Testis (tissue), 2 donors: ENCODE measurements at regions not wholly inside any gene's neighbourhood (a gene's known extent, or its start where the extent isn't known, plus 50 kb on each side); places are given as distances from the start of the nearest gene placed in this dataset.

Experiments used
- DNase-seq: peaks from one replicate; pipeline ENCODE4 v3.0.0-alpha.2; 2019
- H3K27ac ChIP-seq, 2 donors: fragments of 200-600 bp; sonication (generic); one replicate each; pipeline ENCODE4 v1.5.1; 2019
- H3K27me3 ChIP-seq: fragments of 200-600 bp; sonication (generic); one replicate; pipeline ENCODE4 v1.5.1; 2019
- H3K36me3 ChIP-seq: fragments of 200-600 bp; sonication (generic); one replicate; pipeline ENCODE4 v1.5.1; 2017; ENCODE audit warnings: low read depth; ENCODE audit errors: missing control alignments
- H3K4me1 ChIP-seq: fragments of 200-600 bp; sonication (generic); one replicate; pipeline ENCODE4 v1.5.1; 2019
- H3K4me3 ChIP-seq, 2 donors: fragments of 200-600 bp; sonication (generic); one replicate each; pipeline ENCODE4 v1.5.1; 2017 to 2019
- H3K9me3 ChIP-seq: fragments of 200-600 bp; sonication (generic); one replicate; pipeline ENCODE4 v1.5.1; 2017
- POLR2A ChIP-seq: fragments of 450-650 bp; IDR thresholded peaks from one replicate; pipeline ENCODE4 v1.6.1; 2017; ENCODE audit warnings: antibody characterized with exemption, mild to moderate bottlenecking, moderate library complexity
- WGBS, 2 donors: methylation state at CpG; one replicate each; pipeline ENCODE4 v1.1.5; 2018; 5-methylcytosine and 5-hydroxymethylcytosine counted together
- intact Hi-C: fragments of 100-400 bp; cut with DNase I; formaldehyde crosslinking; loops from one replicate; pipeline ENCODE4 v1.15.1; 2023; ENCODE audit warnings: low total_unique reads
- TF ChIP-seq, protein P1 (sequence below), 3 experiments: fragments of 450-650 bp in 2 of 3; fragments of 200-600 bp in 1 of 3; sonication (generic) in 1 of 3; IDR thresholded peaks; one replicate each; pipeline ENCODE4 v1.5.1; 2016 to 2019; ENCODE audit warnings: antibody characterized with exemption in 3 of 3, mild to moderate bottlenecking in 2 of 3, moderate library complexity in 1 of 3

GRCh38 chr9:100661668-100662067 lies 83.8 kb downstream of the CAVIN4 start:
- Histone ChIP-seq H3K4me3 (no peak overlapping the region), H3K27ac (no peak overlapping the region), H3K27me3 (no peaks in the 10 kb centered on the region), H3K36me3 (no peaks in the 10 kb centered on the region), H3K4me1 (no peaks in the 10 kb centered on the region), H3K9me3 (no peaks in the 10 kb centered on the region)
- TF ChIP-seq, protein P1, sequence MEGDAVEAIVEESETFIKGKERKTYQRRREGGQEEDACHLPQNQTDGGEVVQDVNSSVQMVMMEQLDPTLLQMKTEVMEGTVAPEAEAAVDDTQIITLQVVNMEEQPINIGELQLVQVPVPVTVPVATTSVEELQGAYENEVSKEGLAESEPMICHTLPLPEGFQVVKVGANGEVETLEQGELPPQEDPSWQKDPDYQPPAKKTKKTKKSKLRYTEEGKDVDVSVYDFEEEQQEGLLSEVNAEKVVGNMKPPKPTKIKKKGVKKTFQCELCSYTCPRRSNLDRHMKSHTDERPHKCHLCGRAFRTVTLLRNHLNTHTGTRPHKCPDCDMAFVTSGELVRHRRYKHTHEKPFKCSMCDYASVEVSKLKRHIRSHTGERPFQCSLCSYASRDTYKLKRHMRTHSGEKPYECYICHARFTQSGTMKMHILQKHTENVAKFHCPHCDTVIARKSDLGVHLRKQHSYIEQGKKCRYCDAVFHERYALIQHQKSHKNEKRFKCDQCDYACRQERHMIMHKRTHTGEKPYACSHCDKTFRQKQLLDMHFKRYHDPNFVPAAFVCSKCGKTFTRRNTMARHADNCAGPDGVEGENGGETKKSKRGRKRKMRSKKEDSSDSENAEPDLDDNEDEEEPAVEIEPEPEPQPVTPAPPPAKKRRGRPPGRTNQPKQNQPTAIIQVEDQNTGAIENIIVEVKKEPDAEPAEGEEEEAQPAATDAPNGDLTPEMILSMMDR (IDR thresholded peaks at IDR 0.05) = no peak
- TF ChIP-seq POLR2A = no peak
- intact Hi-C loops = no loop called here
- WGBS, 2 donors = 65 to 83% methylated on average over 3 of the region's 3 CpGs
- no peak for DNase-seq

GRCh38 chr9:100662122-100662521 lies 84.2 kb downstream of the CAVIN4 start:
- H3K27me3 ChIP-seq = no peaks in the 10 kb centered on the region
- no peaks in the 10 kb centered on the region for H3K9me3 ChIP-seq
- 17 to 23% methylated on average over 1 of the region's 1 CpG for WGBS, 2 donors
- no peaks in the 10 kb centered on the region for H3K4me1 ChIP-seq
- no peak overlapping the region for H3K27ac ChIP-seq
- no peak for DNase-seq
- H3K4me3 ChIP-seq = no peak overlapping the region
- no peaks in the 10 kb centered on the region for H3K36me3 ChIP-seq
- TF ChIP-seq POLR2A = no peak
- TF ChIP-seq, protein P1 (IDR thresholded peaks at IDR 0.05) = no peak
- intact Hi-C loops = no loop called here

DNA sequence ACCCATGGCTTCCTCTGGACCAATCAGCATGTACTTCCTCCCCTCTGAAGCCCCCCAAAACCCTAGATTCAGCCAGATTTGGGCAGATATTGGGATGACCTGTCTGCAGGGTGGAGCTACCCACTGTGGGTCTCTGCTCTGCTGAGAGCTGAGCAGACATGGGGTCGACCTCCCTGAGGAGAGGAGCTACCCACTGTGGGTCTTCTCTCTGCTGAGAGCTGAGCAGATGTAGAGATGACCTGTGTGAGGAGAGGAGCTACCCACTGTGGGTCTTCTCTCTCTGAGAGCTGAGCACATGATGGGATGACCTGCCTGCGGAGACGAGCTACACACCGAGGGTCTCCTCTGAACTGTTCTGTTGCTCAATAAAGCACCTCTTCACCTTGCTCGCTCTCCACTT lies 89.6 kb downstream of the CAVIN4 start:
- Histone ChIP-seq H3K4me1 (no peaks in the 10 kb centered on the region), H3K9me3 (no peaks in the 10 kb centered on the region), H3K4me3 (no peak overlapping the region), H3K27me3 (no peaks in the 10 kb centered on the region), H3K27ac (no peak overlapping the region), H3K36me3 (no peaks in the 10 kb centered on the region)
- TF ChIP-seq, protein P1 (IDR thresholded peaks at IDR 0.05) = no peak
- TF ChIP-seq POLR2A = no peak
- DNase-seq = no peak
- 74 to 91% methylated on average over 5 of the region's 5 CpGs for WGBS, 2 donors
- intact Hi-C loops = no loop called here

- 65 to 75% methylated on average over 6 of the region's 6 CpGs for WGBS, 2 donors
- H3K9me3 ChIP-seq = no peaks in the 10 kb centered on the region
- no peaks in the 10 kb centered on the region for H3K36me3 ChIP-seq
- intact Hi-C loops = no loop called here
- TF ChIP-seq, protein P1 (IDR thresholded peaks at IDR 0.05) = no peak
- no peak for TF ChIP-seq POLR2A
- no peak overlapping the region for H3K27ac ChIP-seq
- H3K4me3 ChIP-seq = no peak overlapping the region
- H3K27me3 ChIP-seq = no peaks in the 10 kb centered on the region
- no peak for DNase-seq
- H3K4me1 ChIP-seq = no peaks in the 10 kb centered on the region
Observed at GRCh38 chr9:100668024-100668423, 90.1 kb downstream of the CAVIN4 start.

DNA sequence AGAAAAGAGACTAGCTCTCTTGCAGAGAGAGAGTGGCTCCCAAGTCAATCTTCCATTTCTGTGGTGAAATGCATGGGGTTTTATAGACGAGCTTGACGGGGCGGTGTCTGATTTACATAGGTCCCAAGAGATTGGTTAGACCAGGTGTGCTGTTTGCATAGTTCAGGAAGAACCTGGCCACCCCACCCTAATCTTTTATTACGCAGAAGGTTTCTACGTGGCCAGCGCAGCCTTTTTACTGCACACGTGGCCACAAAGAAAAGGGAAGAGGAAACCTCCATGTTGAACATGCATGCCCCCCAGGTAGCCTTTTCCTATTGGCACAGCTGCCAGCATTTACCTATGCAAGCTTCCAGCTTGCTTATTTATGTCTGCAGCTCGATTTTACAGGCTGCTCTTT lies 92.1 kb downstream of the CAVIN4 start:
- Histone ChIP-seq H3K27ac (no peak overlapping the region), H3K27me3 (no peaks in the 10 kb centered on the region), H3K4me3 (no peak overlapping the region), H3K36me3 (no peaks in the 10 kb centered on the region), H3K4me1 (no peaks in the 10 kb centered on the region), H3K9me3 (no peaks in the 10 kb centered on the region)
- TF ChIP-seq, protein P1 (IDR thresholded peaks at IDR 0.05) = no peak
- TF ChIP-seq POLR2A = no peak
- 65% methylated on average over 8 of the region's 8 CpGs for WGBS, 2 donors
- DNase-seq = no peak
- intact Hi-C loops = no loop called here
